A549 (cell line): ENCODE measurements at regions not wholly inside any gene's neighbourhood (a gene's known extent, or its start where the extent isn't known, plus 50 kb on each side); places are given as distances from the start of the nearest gene placed in this dataset.

Experiments used
- ATAC-seq, 2 experiments: fragments of 200-7000 bp in 1 of 2; fragments of >200 bp in 1 of 2; cut with Nextera tagmentation in 1 of 2; cut with Tn5 transposase in 1 of 2; 3 replicates each; pipeline versions ENCODE4 v1.8.0 to v1.9.1; 2018 to 2020; ENCODE audit warnings: mild to moderate bottlenecking in 1 of 2, moderate library complexity in 1 of 2
- CTCF ChIA-PET: fragments of 300-600 bp; sonication (Branson Sonifier 250); formaldehyde crosslinking; extraction: SDS; loops from one replicate; lab custom pipeline; 2021; ENCODE audit warnings: antibody characterized with exemption, inconsistent platforms; lab: Yijun Ruan, JAX
- POLR2A ChIA-PET: fragments of 350-600 bp; formaldehyde crosslinking; extraction: SDS; loops from one replicate; lab custom pipeline; 2021; ENCODE audit warnings: antibody characterized with exemption, inconsistent platforms; lab: Yijun Ruan, JAX
- DNase-seq, 2 experiments: peaks; one replicate each; pipeline versions ENCODE4 v3.0.0 to v3.0.0-alpha.2; 2011 to 2016; ENCODE audit warnings: low read depth in 1 of 2, low spot score in 1 of 2
- FAIRE-seq: peaks from 2 replicates; lab custom pipeline; 2011; peaks lifted over from hg19 to GRCh38; lab: Jason Lieb, UNC
- H3K27ac ChIP-seq, 2 experiments: fragments of >200 bp; sonication (Bioruptor Twin); formaldehyde crosslinking; 3 replicates each; pipeline ENCODE4 v1.5.1; 2016 to 2017
- H3K4me1 ChIP-seq: fragments of >200 bp; sonication (Bioruptor Twin); formaldehyde crosslinking; 3 replicates; pipeline ENCODE4 v1.6.1; 2016
- H3K4me2 ChIP-seq: fragments of >200 bp; sonication (Bioruptor Twin); formaldehyde crosslinking; 3 replicates; pipeline ENCODE4 v1.6.1; 2016
- H3K4me3 ChIP-seq: fragments of >200 bp; sonication (Bioruptor Twin); formaldehyde crosslinking; 3 replicates; pipeline ENCODE4 v1.5.1; 2016
- H3K9me3 ChIP-seq: fragments of >200 bp; sonication (Bioruptor Twin); formaldehyde crosslinking; 3 replicates; pipeline ENCODE4 v1.6.1; 2016
- CBX8 ChIP-seq: fragments of 200-600 bp; sonication (generic); IDR thresholded peaks from 2 replicates; pipeline ENCODE4 v1.6.1; 2016
- EHMT2 ChIP-seq: fragments of 200-600 bp; sonication (generic); IDR thresholded peaks from 2 replicates; pipeline ENCODE4 v1.6.1; 2016; ENCODE audit warnings: antibody characterized with exemption, low read depth, mild to moderate bottlenecking, moderate library complexity
- ESRRA ChIP-seq: fragments of 150-350 bp; IDR thresholded peaks from 2 replicates; pipeline ENCODE4 v1.6.1; 2014; ENCODE audit warnings: mild to moderate bottlenecking, low read length, borderline replicate concordance
- FOSB ChIP-seq: fragments of 250-450 bp; sonication (Bioruptor Pico); IDR thresholded peaks from 2 replicates; pipeline ENCODE4 v1.5.0; 2020; ENCODE audit warnings: mild to moderate bottlenecking, moderate library complexity
- HDAC2 ChIP-seq: fragments of 200-600 bp; sonication (generic); IDR thresholded peaks from 2 replicates; pipeline ENCODE4 v1.6.1; 2016
- HEYL ChIP-seq: fragments of 250-450 bp; sonication (Bioruptor Pico); IDR thresholded peaks from 2 replicates; pipeline ENCODE4 v1.8.0; 2021; ENCODE audit warnings: mild to moderate bottlenecking, moderate library complexity
- HOXA7 ChIP-seq: fragments of 250-450 bp; sonication (Bioruptor Pico); IDR thresholded peaks from 2 replicates; pipeline ENCODE4 v1.5.0; 2020; ENCODE audit warnings: mild to moderate bottlenecking, moderate library complexity
- HOXB5 ChIP-seq: fragments of 250-450 bp; sonication (Bioruptor Pico); IDR thresholded peaks from 2 replicates; pipeline ENCODE4 v1.5.0; 2020; ENCODE audit warnings: mild to moderate bottlenecking, moderate library complexity
- KDM1A ChIP-seq: fragments of 200-600 bp; sonication (generic); IDR thresholded peaks from 2 replicates; pipeline ENCODE4 v1.6.1; 2016; ENCODE audit warnings: low read depth, mild to moderate bottlenecking
- KDM5A ChIP-seq: fragments of 200-600 bp; sonication (generic); IDR thresholded peaks from 2 replicates; pipeline ENCODE4 v1.6.1; 2016; ENCODE audit warnings: antibody characterized with exemption, mild to moderate bottlenecking
- MAFK ChIP-seq: fragments of 450-650 bp; IDR thresholded peaks from 2 replicates; pipeline ENCODE4 v1.6.1; 2014; ENCODE audit not compliant: partially characterized antibody
- MYC ChIP-seq: IDR thresholded peaks from 2 replicates; pipeline ENCODE4 v1.6.1; 2012; ENCODE audit warnings: mild to moderate bottlenecking, inconsistent platforms, low read length, improper control_type of control experiment, borderline replicate concordance
- NPAS2 ChIP-seq: fragments of 250-450 bp; sonication (Bioruptor Pico); IDR thresholded peaks from 2 replicates; pipeline ENCODE4 v1.8.0; 2022; ENCODE audit warnings: mild to moderate bottlenecking, moderate library complexity, borderline replicate concordance
- NR3C1 ChIP-seq: fragments of >200 bp; sonication (Bioruptor Twin); formaldehyde crosslinking; IDR thresholded peaks from 3 replicates; pipeline ENCODE4 v1.6.1; 2017
- RCOR1 ChIP-seq: fragments of 150-350 bp; IDR thresholded peaks from 2 replicates; pipeline ENCODE4 v1.6.1; 2014; ENCODE audit warnings: antibody characterized with exemption, low read length, low read depth
- RNF2 ChIP-seq: fragments of 200-600 bp; sonication (generic); IDR thresholded peaks from 2 replicates; pipeline ENCODE4 v1.6.1; 2016; ENCODE audit warnings: low read depth, mild to moderate bottlenecking, antibody characterized with exemption, moderate library complexity, borderline replicate concordance
- TFCP2L1 ChIP-seq: fragments of 250-450 bp; sonication (Bioruptor Pico); IDR thresholded peaks from 2 replicates; pipeline ENCODE4 v1.5.0; 2021; ENCODE audit warnings: mild to moderate bottlenecking
- ZNF302 ChIP-seq: fragments of 250-450 bp; sonication (Bioruptor Pico); IDR thresholded peaks from 2 replicates; pipeline ENCODE4 v1.9.0; 2021; ENCODE audit warnings: inconsistent platforms, mild to moderate bottlenecking, moderate library complexity
- WGBS: methylation state at CpG from one replicate; pipeline ENCODE4 v1.1.6; 2017; ENCODE audit errors: missing lambda C conversion rate; 5-methylcytosine and 5-hydroxymethylcytosine counted together
- TF ChIP-seq, protein P1 (sequence below): fragments of >200 bp; sonication (Bioruptor Twin); formaldehyde crosslinking; IDR thresholded peaks from 3 replicates; pipeline ENCODE4 v1.5.1; 2016
- TF ChIP-seq, protein P2 (sequence below): fragments of 200-600 bp; sonication (generic); IDR thresholded peaks from 2 replicates; pipeline ENCODE4 v1.6.1; 2016; ENCODE audit warnings: antibody characterized with exemption, mild to moderate bottlenecking, moderate library complexity
- TF ChIP-seq, protein P3 (sequence below): IDR thresholded peaks from 2 replicates; pipeline ENCODE4 v1.6.1; 2012; ENCODE audit warnings: low read depth, borderline replicate concordance
- TF ChIP-seq, protein P4 (sequence below): IDR thresholded peaks from 2 replicates; pipeline ENCODE4 v1.6.1; 2012

DNA sequence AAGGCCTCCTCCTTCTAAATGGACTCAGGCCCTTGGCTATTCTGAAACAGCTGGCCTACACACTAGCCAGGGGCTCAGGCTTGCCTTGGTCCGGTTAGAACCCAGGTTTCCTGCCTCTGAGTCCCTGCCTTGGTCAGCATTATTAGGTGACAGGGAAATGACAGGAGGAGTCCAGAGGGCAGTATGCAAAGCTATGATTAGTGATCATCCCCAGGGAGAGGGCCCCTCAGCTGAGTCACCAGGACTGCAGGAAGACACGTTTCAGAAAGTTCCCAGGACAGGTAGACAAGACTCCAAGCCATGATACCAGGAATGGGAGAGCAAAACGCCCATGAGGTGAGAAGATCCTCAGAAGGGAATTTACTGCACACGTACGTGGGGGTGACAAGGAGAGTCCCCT lies 301.1 kb upstream of the COBL start:
- ATAC-seq: no peak
- Histone ChIP-seq H3K9me3 (no peaks in the 10 kb centered on the region), H3K27ac (no peak overlapping the region)

DNA sequence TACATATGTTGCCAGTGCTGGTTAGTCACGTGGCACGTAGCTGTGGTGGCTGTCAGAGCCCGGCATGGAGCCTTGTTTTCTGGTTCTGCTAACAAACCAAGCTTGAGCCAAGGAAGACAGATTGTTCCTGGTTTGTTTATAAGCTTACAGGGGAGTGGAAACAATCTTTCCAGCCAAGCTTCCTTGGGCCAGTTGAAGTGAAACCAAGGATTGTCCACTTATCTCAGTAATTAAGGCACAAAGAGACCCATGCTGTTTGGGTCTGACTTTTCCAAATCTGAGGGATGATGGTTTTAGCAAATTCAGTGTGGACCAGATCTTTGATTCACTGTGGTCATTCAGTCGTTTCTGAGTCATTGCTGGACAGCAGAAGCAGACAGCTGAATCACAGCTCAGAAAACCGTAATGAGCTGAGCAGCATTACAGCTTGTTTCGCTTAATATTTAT lies 297.3 kb upstream of the COBL start:
- Histone ChIP-seq H3K4me1 (no peaks in the 10 kb centered on the region), H3K9me3 (no peaks in the 10 kb centered on the region), H3K4me2 (no peak overlapping the region), H3K4me3 (no peak overlapping the region), H3K27ac (no peak overlapping the region)
- DNase-seq: no peak
- TF ChIP-seq EHMT2 (no peak), FOSB (no peak), CBX8 (no peak), MYC (no peak), NR3C1 (no peak)
- ATAC-seq: no peak
- FAIRE-seq: no peak
- ChIA-PET CTCF (no interaction called here), POLR2A (no interaction called here)
- 1% methylated on average over 4 of the region's 6 CpGs for WGBS

More for the DNA sequence above, 301.1 kb upstream of the COBL start:
- no peaks in the 10 kb centered on the region for H3K4me1 ChIP-seq
- 0% methylated on average over 5 of the region's 5 CpGs for WGBS
- TF ChIP-seq RCOR1 (no peak), ZNF302 (CRISPR knock-in tag) (no peak), ESRRA (no peak), HDAC2 (no peak), MYC (no peak), RNF2 (no peak), HOXB5 (CRISPR knock-in tag) (no peak), MAFK (no peak), HOXA7 (no peak), HEYL (CRISPR knock-in tag) (no peak), TFCP2L1 (CRISPR knock-in tag) (no peak), NPAS2 (CRISPR knock-in tag) (no peak), KDM5A (no peak), KDM1A (no peak)
- TF ChIP-seq, protein P1, sequence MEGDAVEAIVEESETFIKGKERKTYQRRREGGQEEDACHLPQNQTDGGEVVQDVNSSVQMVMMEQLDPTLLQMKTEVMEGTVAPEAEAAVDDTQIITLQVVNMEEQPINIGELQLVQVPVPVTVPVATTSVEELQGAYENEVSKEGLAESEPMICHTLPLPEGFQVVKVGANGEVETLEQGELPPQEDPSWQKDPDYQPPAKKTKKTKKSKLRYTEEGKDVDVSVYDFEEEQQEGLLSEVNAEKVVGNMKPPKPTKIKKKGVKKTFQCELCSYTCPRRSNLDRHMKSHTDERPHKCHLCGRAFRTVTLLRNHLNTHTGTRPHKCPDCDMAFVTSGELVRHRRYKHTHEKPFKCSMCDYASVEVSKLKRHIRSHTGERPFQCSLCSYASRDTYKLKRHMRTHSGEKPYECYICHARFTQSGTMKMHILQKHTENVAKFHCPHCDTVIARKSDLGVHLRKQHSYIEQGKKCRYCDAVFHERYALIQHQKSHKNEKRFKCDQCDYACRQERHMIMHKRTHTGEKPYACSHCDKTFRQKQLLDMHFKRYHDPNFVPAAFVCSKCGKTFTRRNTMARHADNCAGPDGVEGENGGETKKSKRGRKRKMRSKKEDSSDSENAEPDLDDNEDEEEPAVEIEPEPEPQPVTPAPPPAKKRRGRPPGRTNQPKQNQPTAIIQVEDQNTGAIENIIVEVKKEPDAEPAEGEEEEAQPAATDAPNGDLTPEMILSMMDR: no peak
- TF ChIP-seq, protein P2, sequence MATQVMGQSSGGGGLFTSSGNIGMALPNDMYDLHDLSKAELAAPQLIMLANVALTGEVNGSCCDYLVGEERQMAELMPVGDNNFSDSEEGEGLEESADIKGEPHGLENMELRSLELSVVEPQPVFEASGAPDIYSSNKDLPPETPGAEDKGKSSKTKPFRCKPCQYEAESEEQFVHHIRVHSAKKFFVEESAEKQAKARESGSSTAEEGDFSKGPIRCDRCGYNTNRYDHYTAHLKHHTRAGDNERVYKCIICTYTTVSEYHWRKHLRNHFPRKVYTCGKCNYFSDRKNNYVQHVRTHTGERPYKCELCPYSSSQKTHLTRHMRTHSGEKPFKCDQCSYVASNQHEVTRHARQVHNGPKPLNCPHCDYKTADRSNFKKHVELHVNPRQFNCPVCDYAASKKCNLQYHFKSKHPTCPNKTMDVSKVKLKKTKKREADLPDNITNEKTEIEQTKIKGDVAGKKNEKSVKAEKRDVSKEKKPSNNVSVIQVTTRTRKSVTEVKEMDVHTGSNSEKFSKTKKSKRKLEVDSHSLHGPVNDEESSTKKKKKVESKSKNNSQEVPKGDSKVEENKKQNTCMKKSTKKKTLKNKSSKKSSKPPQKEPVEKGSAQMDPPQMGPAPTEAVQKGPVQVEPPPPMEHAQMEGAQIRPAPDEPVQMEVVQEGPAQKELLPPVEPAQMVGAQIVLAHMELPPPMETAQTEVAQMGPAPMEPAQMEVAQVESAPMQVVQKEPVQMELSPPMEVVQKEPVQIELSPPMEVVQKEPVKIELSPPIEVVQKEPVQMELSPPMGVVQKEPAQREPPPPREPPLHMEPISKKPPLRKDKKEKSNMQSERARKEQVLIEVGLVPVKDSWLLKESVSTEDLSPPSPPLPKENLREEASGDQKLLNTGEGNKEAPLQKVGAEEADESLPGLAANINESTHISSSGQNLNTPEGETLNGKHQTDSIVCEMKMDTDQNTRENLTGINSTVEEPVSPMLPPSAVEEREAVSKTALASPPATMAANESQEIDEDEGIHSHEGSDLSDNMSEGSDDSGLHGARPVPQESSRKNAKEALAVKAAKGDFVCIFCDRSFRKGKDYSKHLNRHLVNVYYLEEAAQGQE: no peak
- TF ChIP-seq, protein P3, sequence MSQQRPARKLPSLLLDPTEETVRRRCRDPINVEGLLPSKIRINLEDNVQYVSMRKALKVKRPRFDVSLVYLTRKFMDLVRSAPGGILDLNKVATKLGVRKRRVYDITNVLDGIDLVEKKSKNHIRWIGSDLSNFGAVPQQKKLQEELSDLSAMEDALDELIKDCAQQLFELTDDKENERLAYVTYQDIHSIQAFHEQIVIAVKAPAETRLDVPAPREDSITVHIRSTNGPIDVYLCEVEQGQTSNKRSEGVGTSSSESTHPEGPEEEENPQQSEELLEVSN: no peak
- TF ChIP-seq, protein P4, sequence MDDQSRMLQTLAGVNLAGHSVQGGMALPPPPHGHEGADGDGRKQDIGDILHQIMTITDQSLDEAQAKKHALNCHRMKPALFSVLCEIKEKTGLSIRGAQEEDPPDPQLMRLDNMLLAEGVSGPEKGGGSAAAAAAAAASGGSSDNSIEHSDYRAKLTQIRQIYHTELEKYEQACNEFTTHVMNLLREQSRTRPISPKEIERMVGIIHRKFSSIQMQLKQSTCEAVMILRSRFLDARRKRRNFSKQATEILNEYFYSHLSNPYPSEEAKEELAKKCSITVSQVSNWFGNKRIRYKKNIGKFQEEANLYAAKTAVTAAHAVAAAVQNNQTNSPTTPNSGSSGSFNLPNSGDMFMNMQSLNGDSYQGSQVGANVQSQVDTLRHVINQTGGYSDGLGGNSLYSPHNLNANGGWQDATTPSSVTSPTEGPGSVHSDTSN: no peak
- H3K4me3 ChIP-seq: no peak overlapping the region
- POLR2A ChIA-PET: no interaction called here
- CTCF ChIA-PET: interaction anchor here (1.3 kb wide), 1 partner anchor 23 kb away, joined by 3 read pairs; no protein-coding TSS in a partner anchor
- no peak for DNase-seq
- no peak for FAIRE-seq
- H3K4me2 ChIP-seq: no peak overlapping the region
